ENCODE measurements at regions not wholly inside any gene's neighbourhood (a gene's known extent, or its start where the extent isn't known, plus 50 kb on each side); places are given as distances from the start of the nearest gene placed in this dataset.

- no peak for DNase-seq
Measured at GRCh38 chr2:41826921-41827320, 220.9 kb upstream of the PKDCC start.

DNA sequence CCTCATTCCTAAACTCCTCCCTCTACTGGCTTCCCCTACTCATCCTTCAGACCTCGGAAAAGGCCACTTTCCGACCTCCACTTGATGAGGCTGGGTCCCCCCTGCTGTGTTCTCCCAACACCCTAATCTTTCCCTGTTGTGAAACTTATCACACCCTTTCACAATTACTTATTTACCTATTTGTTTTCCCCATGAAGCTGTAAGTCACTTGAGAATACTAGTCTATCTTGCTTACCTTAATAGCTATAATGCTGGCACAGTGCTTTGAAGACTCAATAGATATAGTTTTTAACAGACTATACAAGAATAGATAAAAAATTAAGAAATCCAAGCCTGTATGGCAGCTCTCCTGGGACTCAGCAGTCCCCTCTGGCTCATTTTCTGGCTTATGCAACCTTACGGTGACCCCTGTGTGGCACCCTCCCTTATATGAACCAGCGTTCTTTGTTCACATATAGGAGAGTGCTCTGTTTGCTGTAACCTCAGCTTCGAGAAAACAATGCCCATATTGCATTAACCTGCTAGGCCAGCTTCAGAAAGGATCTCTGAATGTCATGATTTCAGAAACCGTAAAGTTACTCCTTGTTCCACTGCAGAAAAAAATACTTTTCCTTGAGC lies 220.4 kb upstream of the PKDCC start:
- no peak for DNase-seq

- DNase-seq = no peak
Measured at GRCh38 chr2:41828052-41828643, 219.7 kb upstream of the PKDCC start.

- no peak for DNase-seq
Measured at GRCh38 chr2:41829052-41829451, 218.8 kb upstream of the PKDCC start.

GRCh38 chr2:41830600-41830999 lies 217.2 kb upstream of the PKDCC start:
- DNase-seq = no peak

- DNase-seq = no peak
Measured at GRCh38 chr2:41832218-41832617, 215.6 kb upstream of the PKDCC start.

DNA sequence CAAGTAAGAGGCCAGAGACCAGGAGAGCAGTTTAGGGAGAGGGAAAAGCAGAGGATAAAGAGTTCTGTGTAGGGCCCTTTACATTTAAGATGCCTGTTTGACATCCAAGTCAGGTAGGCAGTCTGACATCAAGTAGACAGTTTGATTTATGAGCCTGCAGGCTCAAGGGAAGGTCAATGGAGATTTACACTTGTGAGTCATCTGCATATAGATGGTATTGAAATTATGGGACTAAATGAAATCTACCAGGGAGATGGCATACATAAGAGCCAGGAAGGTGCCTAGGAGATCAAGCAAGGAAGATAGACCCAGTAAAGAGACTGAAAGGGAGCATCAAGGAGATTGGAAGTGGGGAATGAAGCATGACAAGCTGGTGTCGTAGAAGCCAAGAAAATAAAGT lies 212.4 kb upstream of the PKDCC start:
- no peak for DNase-seq

DNA sequence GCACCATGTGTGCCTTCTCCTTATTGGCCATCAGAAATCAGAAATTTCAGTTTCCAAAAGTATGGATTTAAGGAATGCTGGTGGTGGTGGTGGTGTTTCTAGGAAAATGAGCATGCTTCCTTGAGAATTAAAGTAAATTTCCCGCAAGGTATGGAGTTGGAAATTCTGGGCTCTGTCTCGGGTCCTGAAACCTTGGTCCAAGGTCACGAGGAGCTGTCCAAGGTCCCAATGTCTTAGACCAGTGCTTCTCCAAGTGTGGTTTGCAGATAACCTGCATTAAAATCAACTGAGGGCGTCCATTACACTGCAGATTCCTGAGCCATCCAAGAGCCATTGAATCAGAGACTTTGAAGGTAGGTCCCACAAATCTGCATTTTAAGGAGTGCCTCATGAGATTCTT lies 210.9 kb upstream of the PKDCC start:
- DNase-seq = peak; percentile 46

GRCh38 chr2:41837610-41838009 lies 210.2 kb upstream of the PKDCC start:
- DNase-seq = no peak

- DNase-seq = peak; percentile 97
Measured at GRCh38 chr2:41840702-41841551, 206.9 kb upstream of the PKDCC start.

- DNase-seq = no peak
Measured at GRCh38 chr2:41846962-41847361, 200.9 kb upstream of the PKDCC start.

DNA sequence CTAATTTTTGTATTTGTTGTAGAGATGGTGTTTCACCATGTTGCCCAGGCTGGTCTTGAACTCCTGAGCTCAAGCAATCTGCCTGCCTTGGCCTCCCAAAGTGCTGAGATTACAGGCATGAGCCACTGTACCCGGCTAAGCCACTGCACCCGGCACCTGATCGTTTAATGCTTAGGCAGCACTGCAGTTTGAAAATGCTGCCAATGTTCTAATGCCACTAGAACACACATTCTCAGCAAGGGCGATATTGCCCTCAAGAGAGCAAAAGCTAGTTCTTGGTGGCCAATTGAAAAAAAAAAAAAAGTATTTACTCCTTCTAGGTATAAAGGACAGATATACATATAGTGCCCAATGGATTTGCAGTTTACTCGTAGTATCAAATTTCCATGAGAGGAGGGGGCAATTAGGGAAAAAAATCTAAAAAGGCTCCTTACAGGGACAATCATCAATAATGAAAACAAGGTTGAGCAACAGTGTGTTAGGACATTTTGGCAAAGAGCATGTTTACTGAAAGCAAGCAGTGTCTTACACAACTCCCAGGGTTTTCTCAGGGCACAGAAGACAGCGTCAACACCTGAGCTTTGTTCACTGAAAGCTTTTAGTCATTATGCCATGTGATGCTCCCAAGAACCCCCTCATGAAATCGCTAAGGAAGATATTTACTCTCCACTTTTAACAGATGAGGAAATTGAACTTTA lies 199.9 kb upstream of the PKDCC start:
- DNase-seq = no peak

- no peak for DNase-seq
Measured at GRCh38 chr2:41851554-41851953, 196.3 kb upstream of the PKDCC start.

DNA sequence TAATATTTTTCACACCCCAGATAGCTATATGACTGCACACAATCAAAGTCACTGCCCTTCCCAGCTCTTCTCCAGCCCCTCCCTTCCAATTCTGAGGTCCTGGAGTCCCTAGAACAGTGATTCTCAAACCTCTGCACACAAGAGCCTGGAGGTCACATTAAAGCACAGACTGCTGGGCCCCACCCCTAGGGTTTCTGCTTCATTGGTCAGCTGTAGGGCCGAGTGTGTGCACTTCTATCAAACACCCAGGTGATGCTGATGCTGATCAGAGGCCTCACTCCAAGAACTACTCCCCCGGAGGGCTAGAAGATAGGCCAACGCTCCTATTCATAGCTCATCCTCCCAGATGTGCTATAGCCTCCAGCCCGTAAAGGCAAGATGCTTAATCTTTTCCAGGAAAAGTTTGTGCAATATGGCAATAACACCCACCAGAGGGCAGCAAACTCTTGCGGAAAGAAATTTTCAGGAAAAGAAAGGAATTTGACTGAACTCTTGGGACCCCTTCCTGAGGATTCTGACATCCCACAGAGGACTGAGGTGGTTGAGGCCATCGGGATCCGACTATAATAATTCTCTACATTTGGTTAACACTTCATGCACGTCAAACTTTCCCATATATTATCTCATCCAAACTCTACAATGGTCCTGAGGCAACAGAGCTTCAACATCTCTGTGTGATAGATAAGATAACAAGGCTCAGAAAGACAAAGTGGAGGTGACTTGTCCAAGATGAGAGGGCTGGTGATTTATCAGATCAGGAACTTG lies 194.2 kb upstream of the PKDCC start:
- DNase-seq = peak; percentile 68

- DNase-seq = peak; percentile 19
Measured at GRCh38 chr2:41854227-41854626, 193.6 kb upstream of the PKDCC start.

DNA sequence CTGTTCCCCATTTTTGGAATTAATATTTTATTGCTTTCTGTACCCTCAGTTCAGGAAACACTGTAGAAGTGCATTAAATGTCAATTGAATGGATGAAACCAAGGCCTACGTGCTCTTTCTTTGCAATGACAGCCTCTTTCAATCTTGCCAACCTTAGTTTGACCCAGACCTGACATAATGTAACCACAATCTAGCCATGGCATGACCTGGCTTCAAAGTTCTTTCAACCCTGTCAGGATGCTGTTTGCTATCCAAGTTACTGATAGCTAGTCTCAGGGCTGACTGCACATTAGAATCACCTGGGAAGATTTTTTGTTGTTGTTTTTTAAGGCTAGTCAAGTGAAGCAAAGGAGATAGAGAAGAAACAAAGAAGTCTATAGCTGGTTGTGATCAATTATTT lies 190.9 kb upstream of the PKDCC start:
- DNase-seq = no peak

- peak; percentile 67 for DNase-seq
Measured at GRCh38 chr2:41859615-41860514, 188.0 kb upstream of the PKDCC start.

DNA sequence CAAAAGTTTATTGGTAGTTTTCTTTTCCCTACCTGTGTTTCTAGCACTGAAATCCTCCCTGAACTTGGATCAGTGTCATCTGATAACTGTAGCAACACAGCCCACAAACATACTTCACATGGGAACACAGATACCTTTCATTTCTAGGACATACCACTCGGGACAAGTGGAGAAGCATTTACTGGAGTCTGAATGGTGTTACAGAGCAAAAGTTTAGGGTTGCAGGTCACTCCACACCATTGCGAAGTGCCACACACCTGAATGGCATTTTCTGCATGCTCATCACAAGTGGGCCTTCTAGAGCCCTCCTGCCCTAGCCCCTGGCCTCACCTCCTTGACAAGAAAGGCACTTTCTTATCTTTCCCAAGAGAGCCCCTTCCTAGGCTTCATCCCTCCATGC lies 184.8 kb upstream of the PKDCC start:
- DNase-seq = no peak

GRCh38 chr2:41865263-41865662 lies 182.6 kb upstream of the PKDCC start:
- no peak for DNase-seq

DNA sequence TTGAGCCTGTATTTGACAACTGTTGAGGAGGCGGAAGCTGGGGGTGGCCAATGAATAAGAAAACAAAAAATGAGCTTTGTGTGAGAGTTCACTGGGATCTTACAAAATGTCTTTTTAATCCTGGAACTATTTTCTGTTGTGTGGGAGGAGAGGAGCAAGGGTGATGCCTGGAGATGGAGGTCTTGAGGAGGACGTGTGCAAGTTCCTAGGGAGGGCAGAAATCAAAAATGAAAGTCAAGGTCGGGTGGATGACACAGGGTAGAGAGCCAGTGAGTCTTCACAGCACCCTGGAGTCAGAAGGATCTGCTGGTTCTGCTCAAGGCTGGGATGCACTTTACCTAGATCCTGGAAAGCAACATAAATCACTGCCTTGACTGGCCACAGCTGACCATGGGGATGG lies 180.3 kb upstream of the PKDCC start:
- no peak for DNase-seq

DNA sequence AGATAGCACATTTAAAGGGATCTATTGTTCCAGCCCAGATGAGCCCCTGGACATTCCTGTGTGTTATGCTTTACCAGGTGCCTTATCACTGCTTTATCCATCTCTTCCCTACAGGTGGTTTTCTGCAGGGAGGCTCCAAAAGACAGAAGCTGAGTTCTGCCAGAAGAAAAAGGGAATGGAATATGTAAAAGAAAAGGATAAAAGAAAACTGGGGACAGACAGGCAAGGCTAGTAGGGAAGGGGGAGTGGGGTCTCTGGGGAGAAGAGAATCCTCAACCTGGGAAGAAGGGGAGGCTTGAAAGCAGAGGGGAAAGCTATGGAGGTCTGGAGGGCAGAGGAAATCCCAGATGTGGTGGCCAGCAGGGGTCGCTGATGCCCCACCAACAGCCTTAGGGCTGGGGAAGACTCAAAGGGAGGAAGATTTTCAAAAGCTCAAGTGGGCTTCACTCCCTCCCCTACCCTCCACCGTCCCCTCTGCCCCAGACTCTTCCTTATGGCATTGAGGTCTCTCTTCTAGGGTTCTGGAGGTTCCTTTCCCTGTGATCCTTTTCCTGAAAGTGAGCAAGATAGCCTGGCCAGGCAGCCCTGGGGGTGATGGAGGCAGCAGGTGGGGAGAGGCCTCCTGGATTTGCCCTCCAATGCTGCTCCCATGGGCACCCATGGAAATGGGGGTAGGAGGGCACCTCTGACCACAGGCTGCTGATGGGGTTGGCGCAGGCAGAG lies 178.1 kb upstream of the PKDCC start:
- peak; percentile 57 for DNase-seq
